H1 (cell line): ENCODE measurements at regions not wholly inside any gene's neighbourhood (a gene's known extent, or its start where the extent isn't known, plus 50 kb on each side); places are given as distances from the start of the nearest gene placed in this dataset.
A peak's percentile ranks its signal among the peaks of the same experiment; 100 is the strongest.

Experiments used
- EP300 ChIP-seq, 2 experiments: IDR thresholded peaks; 1 replicate in 1 of 2; 2 replicates in 1 of 2; pipeline ENCODE4 v1.6.1; 2011 to 2012; ENCODE audit warnings: low read depth in 2 of 2, low read length in 2 of 2, mild to moderate bottlenecking in 2 of 2, borderline replicate concordance in 1 of 2, inconsistent platforms in 1 of 2, moderate library complexity in 1 of 2
- FOSL1 ChIP-seq: IDR thresholded peaks from 2 replicates; pipeline ENCODE4 v1.6.1; 2011; ENCODE audit warnings: mild to moderate bottlenecking, low read depth, low read length, moderate library complexity; ENCODE audit not compliant: insufficient read depth
- MAFK ChIP-seq: IDR thresholded peaks from 2 replicates; pipeline ENCODE4 v1.6.1; 2012; ENCODE audit warnings: low read depth, mild to moderate bottlenecking, improper control_type of control experiment, low read length
- RBBP5 ChIP-seq: IDR thresholded peaks from 2 replicates; pipeline ENCODE4 v1.7.1; 2012; ENCODE audit warnings: low read depth, mild to moderate bottlenecking, inconsistent platforms, low read length, moderate library complexity, borderline replicate concordance
- SIN3A ChIP-seq, 2 experiments: IDR thresholded peaks in 1 of 2; conservative IDR thresholded peaks in 1 of 2; 2 replicates each; pipeline ENCODE4 v1.6.1; 2011 to 2012; ENCODE audit warnings: low read length in 2 of 2, improper control_type of control experiment in 1 of 2, low read depth in 1 of 2, mild to moderate bottlenecking in 1 of 2
- TAF1 ChIP-seq: IDR thresholded peaks from 2 replicates; pipeline ENCODE4 v1.6.1; 2011; ENCODE audit warnings: mild to moderate bottlenecking, low read depth, low read length
- USF2 ChIP-seq: IDR thresholded peaks from 2 replicates; pipeline ENCODE4 v1.6.1; 2011; ENCODE audit warnings: low read length, improper control_type of control experiment
- YY1 ChIP-seq: IDR thresholded peaks from 2 replicates; pipeline ENCODE4 v1.6.1; 2011; ENCODE audit warnings: low read depth, mild to moderate bottlenecking, low read length

- no peak for TF ChIP-seq EP300 (IDR thresholded peaks at IDR 0.05; ENCODE audit: borderline replicate concordance in 1 of 2, low read depth in 2 of 2, low read length in 2 of 2)
- no peak for TF ChIP-seq USF2
- no peak for TF ChIP-seq SIN3A (conservative IDR thresholded peaks at IDR 0.05 in 1 of 2, IDR thresholded peaks at IDR 0.05 in 1 of 2; ENCODE audit: low read depth in 1 of 2, low read length in 2 of 2)
- TF ChIP-seq YY1: 0 out of 2 replicates have a peak, but pooled peaks have one; percentile 38
- no peak for TF ChIP-seq MAFK
- TF ChIP-seq TAF1: no peak
- no peak for TF ChIP-seq FOSL1
- no peak for TF ChIP-seq RBBP5
Observed at GRCh38 chr1:165129568-165130164, 226.8 kb downstream of the LMX1A start (continued).
